ENCODE measurements at regions not wholly inside any gene's neighbourhood (a gene's known extent, or its start where the extent isn't known, plus 50 kb on each side); places are given as distances from the start of the nearest gene placed in this dataset.

DNA sequence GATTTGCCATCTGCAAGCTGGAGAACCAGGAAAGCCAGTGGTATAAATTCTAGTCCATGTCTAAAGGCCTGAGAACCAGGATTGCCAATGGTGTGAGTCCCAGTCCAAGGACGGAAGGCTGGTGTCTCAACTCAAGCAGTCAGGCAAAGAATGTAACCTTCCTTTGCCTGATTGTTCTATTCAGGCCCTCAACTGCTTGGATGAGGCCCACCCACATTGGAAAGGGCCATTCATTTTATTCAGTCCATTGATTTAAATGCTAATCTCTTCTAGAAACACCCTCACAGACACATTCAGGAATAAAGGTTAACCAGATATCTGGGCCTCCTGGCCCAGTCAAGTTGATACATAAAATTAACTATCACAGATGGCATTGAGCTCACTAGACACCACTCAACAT is 427.8 kb downstream of the ZNF608 start:
- TF ChIP-seq FOXP2 (optimal IDR thresholded peaks at IDR 0.05; ENCODE audit: borderline replicate concordance, extremely low read depth, extremely low read length, insufficient read depth) (no peak), TAF1 (IDR thresholded peaks at IDR 0.05; ENCODE audit: borderline replicate concordance, insufficient read depth, low read length) (no peak), SIN3A (IDR thresholded peaks at IDR 0.05; ENCODE audit: borderline replicate concordance, insufficient read depth, low read length) (no peak), POLR2AphosphoS5 (IDR thresholded peaks at IDR 0.05; ENCODE audit: low read depth, low read length) (no peak)
- TF ChIP-seq, protein P1, sequence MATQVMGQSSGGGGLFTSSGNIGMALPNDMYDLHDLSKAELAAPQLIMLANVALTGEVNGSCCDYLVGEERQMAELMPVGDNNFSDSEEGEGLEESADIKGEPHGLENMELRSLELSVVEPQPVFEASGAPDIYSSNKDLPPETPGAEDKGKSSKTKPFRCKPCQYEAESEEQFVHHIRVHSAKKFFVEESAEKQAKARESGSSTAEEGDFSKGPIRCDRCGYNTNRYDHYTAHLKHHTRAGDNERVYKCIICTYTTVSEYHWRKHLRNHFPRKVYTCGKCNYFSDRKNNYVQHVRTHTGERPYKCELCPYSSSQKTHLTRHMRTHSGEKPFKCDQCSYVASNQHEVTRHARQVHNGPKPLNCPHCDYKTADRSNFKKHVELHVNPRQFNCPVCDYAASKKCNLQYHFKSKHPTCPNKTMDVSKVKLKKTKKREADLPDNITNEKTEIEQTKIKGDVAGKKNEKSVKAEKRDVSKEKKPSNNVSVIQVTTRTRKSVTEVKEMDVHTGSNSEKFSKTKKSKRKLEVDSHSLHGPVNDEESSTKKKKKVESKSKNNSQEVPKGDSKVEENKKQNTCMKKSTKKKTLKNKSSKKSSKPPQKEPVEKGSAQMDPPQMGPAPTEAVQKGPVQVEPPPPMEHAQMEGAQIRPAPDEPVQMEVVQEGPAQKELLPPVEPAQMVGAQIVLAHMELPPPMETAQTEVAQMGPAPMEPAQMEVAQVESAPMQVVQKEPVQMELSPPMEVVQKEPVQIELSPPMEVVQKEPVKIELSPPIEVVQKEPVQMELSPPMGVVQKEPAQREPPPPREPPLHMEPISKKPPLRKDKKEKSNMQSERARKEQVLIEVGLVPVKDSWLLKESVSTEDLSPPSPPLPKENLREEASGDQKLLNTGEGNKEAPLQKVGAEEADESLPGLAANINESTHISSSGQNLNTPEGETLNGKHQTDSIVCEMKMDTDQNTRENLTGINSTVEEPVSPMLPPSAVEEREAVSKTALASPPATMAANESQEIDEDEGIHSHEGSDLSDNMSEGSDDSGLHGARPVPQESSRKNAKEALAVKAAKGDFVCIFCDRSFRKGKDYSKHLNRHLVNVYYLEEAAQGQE (IDR thresholded peaks at IDR 0.05; ENCODE audit: insufficient read depth in 1 of 2, low read depth in 2 of 2, low read length in 2 of 2), result no peak

DNA sequence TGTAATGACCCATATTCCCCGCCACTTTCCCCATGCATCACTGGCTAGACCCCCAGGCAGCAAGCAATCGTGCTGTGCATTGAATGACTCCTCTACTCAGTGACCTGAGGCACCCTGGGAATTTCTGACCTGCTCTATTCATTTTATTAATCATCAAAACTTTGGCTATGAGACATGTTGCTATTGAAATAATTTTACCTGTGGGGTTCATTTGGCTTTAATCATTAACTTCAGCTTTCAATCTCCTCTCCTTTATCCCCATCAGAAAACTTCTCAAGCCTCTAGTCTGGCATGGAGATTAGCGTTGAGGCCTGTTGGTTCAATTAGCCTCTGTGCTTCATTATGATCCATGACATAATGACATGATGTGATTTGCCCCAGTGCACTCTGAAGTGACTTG is 429.0 kb downstream of the ZNF608 start:
- TF ChIP-seq TAF1 (IDR thresholded peaks at IDR 0.05; ENCODE audit: borderline replicate concordance, insufficient read depth, low read length), result no peak
- TF ChIP-seq FOXP2 (optimal IDR thresholded peaks at IDR 0.05; ENCODE audit: borderline replicate concordance, extremely low read depth, extremely low read length, insufficient read depth), result no peak
- no peak for TF ChIP-seq POLR2AphosphoS5 (IDR thresholded peaks at IDR 0.05; ENCODE audit: low read depth, low read length)

DNA sequence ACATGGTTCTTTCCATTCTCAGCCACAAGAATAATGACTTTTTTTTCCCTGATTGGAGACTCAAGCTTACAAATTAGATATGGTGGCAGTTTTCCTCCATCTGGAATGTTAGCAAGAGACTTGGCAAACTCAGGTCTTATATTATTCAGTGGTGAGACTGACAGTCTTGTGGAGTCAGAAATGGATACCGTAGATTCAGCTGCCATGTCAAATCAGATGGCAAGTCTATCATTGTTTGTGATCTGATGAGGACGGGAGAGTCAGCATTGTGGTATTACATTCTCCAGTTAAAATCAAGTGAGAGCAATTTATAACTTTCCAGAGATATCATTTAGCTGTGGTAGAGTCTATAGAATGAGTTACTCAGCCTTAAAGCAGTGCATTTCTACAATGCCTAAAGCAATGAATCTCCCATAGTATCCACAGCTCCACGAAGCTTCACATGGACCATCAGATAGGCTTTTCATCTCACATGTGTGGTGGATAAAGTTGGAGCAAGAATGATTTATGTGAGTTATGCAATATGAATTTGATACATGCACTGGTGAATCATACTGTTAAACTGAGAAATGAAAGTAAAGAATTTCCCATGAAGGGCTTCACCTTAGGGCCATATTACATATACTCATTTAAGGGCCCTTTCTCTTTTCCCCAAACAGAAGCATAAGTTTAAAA is 430.6 kb downstream of the ZNF608 start:
- TF ChIP-seq FOXP2 (optimal IDR thresholded peaks at IDR 0.05; ENCODE audit: borderline replicate concordance, extremely low read depth, extremely low read length, insufficient read depth) (no peak), SIN3A (IDR thresholded peaks at IDR 0.05; ENCODE audit: borderline replicate concordance, insufficient read depth, low read length) (no peak)

DNA sequence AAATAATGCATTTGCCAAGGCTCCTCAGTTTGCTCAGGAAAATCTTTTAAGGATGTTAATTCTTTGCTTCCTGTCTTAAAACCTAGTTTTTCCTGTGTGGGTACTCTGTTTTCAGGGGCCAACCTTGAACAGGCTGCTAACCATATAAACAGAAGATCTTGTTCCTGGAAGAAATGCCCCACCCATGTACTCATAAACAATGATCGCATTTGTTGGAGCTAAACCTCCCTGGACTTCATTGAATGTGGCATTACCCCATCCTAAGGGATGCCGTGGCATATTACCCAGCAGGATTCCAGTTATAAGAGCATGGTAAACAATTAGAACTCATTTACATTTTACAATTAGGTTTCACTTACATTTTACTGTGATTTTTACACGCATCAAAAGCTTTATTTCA is 436.0 kb downstream of the ZNF608 start:
- TF ChIP-seq, protein P1 (IDR thresholded peaks at IDR 0.05; ENCODE audit: insufficient read depth in 1 of 2, low read depth in 2 of 2, low read length in 2 of 2), result no peak
- TF ChIP-seq TAF1 (IDR thresholded peaks at IDR 0.05; ENCODE audit: borderline replicate concordance, insufficient read depth, low read length) (no peak), POLR2AphosphoS5 (IDR thresholded peaks at IDR 0.05; ENCODE audit: low read depth, low read length) (no peak), SIN3A (IDR thresholded peaks at IDR 0.05; ENCODE audit: borderline replicate concordance, insufficient read depth, low read length) (no peak), FOXP2 (optimal IDR thresholded peaks at IDR 0.05; ENCODE audit: borderline replicate concordance, extremely low read depth, extremely low read length, insufficient read depth) (no peak)

DNA sequence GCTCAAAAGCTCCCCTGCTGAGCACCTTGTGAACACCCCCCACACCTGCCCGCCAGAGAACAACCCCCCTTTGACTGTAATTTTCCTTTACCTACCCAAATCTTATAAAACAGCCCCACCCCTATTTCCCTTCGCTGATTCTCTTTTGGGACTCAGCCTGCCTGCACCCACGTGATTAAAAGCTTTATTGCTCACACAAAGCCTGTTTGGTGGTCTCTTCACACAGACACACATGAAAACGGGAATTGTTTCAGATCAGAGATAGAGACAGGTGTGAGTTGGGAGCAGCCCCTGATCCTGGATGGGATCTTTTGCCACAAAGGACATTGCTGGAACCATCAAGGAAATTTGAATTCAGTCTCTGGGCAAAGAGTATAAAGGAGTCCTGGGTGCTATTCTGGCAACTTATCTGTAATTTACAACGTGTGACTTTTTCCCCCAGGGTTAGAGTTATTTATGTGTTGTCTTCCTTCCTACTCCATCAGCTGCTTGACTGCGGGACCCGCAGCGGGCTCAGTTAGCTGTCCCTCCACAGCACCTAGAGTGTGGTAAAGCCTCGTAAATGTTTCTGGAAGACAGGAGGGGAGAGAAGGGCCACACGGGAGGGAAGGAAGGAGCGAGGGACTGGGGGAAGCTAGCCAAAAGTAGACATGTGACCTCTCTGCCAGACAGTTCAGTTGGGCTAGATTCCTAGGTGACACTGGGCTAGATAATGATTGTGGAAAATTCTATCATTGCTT is 437.0 kb downstream of the ZNF608 start:
- TF ChIP-seq POLR2AphosphoS5 (IDR thresholded peaks at IDR 0.05; ENCODE audit: low read depth, low read length) (no peak), TAF1 (IDR thresholded peaks at IDR 0.05; ENCODE audit: borderline replicate concordance, insufficient read depth, low read length) (no peak), SIN3A (IDR thresholded peaks at IDR 0.05; ENCODE audit: borderline replicate concordance, insufficient read depth, low read length) (no peak), FOXP2 (optimal IDR thresholded peaks at IDR 0.05; ENCODE audit: borderline replicate concordance, extremely low read depth, extremely low read length, insufficient read depth) (no peak)
- TF ChIP-seq, protein P1 (IDR thresholded peaks at IDR 0.05; ENCODE audit: insufficient read depth in 1 of 2, low read depth in 2 of 2, low read length in 2 of 2), result no peak

DNA sequence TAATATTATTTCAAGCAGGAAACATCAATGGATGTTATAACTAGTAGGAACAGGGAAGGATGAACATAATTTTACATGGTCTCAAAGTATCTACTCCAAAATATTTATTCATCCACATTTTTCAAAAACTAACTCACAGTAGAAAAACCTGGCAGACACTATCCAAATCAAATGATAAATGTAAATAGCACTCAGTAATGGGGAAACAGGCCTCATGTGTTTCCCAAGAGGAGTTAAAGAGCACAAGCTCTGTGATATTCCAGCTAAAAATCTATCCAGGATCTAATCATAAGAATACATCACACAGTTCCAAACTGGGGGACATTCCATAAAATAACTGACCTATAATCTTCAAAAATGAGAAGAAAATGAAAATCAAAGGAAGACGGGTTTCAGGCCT is 443.1 kb downstream of the ZNF608 start:
- TF ChIP-seq SIN3A (IDR thresholded peaks at IDR 0.05; ENCODE audit: borderline replicate concordance, insufficient read depth, low read length) (no peak), TAF1 (IDR thresholded peaks at IDR 0.05; ENCODE audit: borderline replicate concordance, insufficient read depth, low read length) (no peak), FOXP2 (optimal IDR thresholded peaks at IDR 0.05; ENCODE audit: borderline replicate concordance, extremely low read depth, extremely low read length, insufficient read depth) (no peak), POLR2AphosphoS5 (IDR thresholded peaks at IDR 0.05; ENCODE audit: low read depth, low read length) (no peak)
- TF ChIP-seq, protein P1 (IDR thresholded peaks at IDR 0.05; ENCODE audit: insufficient read depth in 1 of 2, low read depth in 2 of 2, low read length in 2 of 2), result no peak
